AG04449 (cell line): ENCODE measurements at regions not wholly inside any gene's neighbourhood (a gene's known extent, or its start where the extent isn't known, plus 50 kb on each side); places are given as distances from the start of the nearest gene placed in this dataset.

Source experiments
- CTCF ChIA-PET: fragments of 350-600 bp; formaldehyde crosslinking; extraction: SDS; loops from one replicate; lab custom pipeline; 2021; ENCODE audit warnings: antibody characterized with exemption; lab: Yijun Ruan, JAX
- POLR2A ChIA-PET: fragments of 400-600, 350-600 bp; formaldehyde crosslinking; extraction: SDS; loops from one replicate; lab custom pipeline; 2020; ENCODE audit warnings: antibody characterized with exemption, inconsistent platforms; lab: Yijun Ruan, JAX
- DNase-seq: peaks from one replicate; pipeline ENCODE4 v3.0.0-alpha.2; 2010; ENCODE audit warnings: low read depth, low spot score
- H3K4me3 ChIP-seq: 2 replicates; pipeline ENCODE4 v1.5.1; 2011; ENCODE audit warnings: low read depth, mild to moderate bottlenecking, control low read depth, low read length
- TF ChIP-seq, protein P1 (sequence below): IDR thresholded peaks from one replicate; pipeline ENCODE4 v1.5.1; 2011; ENCODE audit warnings: mild to moderate bottlenecking, moderate library complexity, low read length, control low read depth, inconsistent platforms; ENCODE audit not compliant: insufficient read depth; ENCODE audit errors: missing control alignments

DNA sequence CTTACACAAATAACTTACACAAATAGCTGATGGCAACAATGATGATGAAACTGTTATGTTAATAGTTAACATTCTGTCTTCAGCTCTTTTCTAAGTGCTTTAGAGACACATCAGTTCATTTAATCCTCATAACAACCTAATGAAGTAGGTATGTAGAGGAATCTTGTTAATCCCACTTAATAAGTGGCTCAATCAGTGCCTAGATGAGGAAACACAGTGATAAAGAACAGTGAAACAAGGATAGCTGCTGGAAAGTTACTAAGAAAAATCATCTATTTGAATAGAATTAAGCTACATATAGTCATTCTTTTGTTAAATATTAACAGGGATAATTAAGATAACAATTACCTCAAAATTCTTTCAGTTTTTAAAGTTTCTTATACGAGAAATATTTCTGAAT is 487.6 kb downstream of the ARL4A start:
- DNase-seq: no peak
- ChIA-PET CTCF (no interaction called here), POLR2A (no interaction called here)
- H3K4me3 ChIP-seq: no peak overlapping the region
- TF ChIP-seq, protein P1, sequence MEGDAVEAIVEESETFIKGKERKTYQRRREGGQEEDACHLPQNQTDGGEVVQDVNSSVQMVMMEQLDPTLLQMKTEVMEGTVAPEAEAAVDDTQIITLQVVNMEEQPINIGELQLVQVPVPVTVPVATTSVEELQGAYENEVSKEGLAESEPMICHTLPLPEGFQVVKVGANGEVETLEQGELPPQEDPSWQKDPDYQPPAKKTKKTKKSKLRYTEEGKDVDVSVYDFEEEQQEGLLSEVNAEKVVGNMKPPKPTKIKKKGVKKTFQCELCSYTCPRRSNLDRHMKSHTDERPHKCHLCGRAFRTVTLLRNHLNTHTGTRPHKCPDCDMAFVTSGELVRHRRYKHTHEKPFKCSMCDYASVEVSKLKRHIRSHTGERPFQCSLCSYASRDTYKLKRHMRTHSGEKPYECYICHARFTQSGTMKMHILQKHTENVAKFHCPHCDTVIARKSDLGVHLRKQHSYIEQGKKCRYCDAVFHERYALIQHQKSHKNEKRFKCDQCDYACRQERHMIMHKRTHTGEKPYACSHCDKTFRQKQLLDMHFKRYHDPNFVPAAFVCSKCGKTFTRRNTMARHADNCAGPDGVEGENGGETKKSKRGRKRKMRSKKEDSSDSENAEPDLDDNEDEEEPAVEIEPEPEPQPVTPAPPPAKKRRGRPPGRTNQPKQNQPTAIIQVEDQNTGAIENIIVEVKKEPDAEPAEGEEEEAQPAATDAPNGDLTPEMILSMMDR: no peak

DNA sequence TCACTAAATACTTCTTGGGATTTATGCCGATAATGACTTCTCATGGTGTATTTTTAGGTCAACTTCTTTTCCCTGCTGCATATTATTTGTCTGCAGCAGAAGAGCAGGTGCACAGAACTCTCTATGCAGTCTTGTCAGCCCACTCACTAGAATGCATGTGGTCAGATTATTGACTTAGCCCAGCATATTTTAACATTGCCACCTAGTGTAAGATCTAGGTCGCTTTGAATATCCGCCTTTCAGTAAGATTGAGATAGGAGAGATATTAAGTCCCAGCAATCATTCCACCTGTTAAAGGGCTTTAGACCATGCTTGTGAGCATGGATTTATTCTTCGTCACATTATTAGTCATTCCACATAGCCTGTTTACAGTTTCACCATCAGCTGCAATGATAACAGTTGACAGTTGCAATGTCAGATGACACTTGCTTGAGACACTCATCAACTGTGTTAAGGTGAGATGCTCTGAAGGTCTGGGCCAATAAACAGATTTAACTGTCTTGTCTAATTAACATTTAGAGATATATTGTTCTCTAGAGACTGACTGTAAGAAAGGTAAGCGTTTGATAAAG is 491.7 kb downstream of the ARL4A start:
- TF ChIP-seq, protein P1: no peak
- ChIA-PET POLR2A (no interaction called here), CTCF (interaction anchor here (1.2 kb wide), 1 partner anchor 540 kb away, joined by 4 read pairs; no protein-coding TSS in a partner anchor)
- DNase-seq: no peak
- no peak overlapping the region for H3K4me3 ChIP-seq

DNA sequence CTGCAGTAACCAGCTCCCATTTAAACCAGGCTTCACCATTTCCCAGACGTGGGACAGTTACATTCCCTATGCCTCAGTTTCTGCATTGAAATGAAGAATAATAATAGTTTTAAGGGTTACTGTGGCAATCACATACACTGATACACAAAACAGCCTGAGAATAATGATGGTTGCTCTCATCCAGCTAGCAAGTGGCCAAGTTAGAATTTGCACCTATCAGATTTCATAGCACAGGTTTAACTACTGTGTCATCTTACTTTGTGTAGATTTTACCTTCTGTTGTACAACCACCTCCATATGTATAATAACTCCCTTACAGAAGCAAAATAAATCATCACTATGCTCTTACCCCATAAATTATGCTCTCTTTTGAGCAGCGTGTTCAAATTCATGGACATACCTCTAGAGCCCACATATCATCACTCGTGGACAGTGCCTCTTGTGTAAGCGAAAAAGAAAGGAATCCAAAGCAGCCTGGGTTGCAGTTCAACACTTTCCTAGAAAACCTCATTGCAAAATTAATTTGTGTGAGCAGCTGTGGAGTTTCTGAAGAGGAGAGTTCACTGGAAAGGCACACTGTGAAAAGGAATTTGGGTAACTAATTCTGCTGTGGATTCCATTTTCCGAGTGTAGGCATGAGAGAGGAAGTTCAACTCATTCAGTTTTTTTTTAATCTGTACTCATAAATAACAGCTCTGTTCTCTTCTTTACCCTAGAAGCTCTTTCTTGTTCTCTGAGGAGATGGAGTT is 492.5 kb downstream of the ARL4A start:
- H3K4me3 ChIP-seq: no peak overlapping the region
- POLR2A ChIA-PET: no interaction called here
- TF ChIP-seq, protein P1: no peak
- CTCF ChIA-PET: interaction anchor here (1.2 kb wide), 1 partner anchor 541 kb away, joined by 4 read pairs; no protein-coding TSS in a partner anchor
- DNase-seq: no peak

DNA sequence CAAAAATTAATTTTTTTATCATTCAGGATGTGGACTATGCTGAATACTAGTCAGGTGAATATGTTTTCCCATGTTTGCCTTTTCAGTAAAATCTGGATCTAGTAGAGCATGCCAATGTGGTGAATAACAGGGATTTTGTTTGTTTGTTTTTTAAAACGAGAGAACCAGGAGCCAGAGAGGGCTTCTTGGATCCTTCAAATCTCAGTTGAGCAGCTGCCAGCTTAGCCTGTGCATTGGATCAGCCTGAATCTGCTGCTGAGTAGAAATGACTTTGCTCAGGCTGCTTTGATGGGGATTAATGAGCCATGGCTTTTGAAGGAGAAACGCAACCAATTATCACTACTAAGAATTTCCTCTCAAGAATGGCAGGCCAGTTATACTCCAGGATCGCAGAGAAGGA is 493.8 kb downstream of the ARL4A start:
- H3K4me3 ChIP-seq: no peak overlapping the region
- TF ChIP-seq, protein P1: no peak
- ChIA-PET CTCF (no interaction called here), POLR2A (no interaction called here)
- no peak for DNase-seq

DNA sequence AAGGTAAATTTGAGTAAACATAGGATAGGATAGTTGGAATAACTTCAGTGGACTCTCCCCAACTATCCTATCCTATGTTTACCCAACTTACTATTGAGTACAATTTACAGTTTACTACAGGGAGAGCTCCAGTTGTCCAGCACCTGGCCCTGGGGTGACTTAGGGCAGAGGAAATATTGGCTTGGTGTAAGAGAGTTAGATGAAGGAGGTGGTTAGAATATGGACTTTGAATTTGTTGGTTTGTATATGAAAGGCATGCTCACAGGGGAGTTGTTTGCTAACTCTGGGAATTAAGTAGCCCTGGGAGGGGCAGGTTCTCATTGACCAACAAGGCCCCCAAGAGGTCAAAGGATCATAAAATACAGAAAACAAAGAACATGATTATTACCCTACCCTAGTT is 497.7 kb downstream of the ARL4A start:
- H3K4me3 ChIP-seq: no peak overlapping the region
- ChIA-PET POLR2A (no interaction called here), CTCF (no interaction called here)
- TF ChIP-seq, protein P1: no peak
- no peak for DNase-seq

DNA sequence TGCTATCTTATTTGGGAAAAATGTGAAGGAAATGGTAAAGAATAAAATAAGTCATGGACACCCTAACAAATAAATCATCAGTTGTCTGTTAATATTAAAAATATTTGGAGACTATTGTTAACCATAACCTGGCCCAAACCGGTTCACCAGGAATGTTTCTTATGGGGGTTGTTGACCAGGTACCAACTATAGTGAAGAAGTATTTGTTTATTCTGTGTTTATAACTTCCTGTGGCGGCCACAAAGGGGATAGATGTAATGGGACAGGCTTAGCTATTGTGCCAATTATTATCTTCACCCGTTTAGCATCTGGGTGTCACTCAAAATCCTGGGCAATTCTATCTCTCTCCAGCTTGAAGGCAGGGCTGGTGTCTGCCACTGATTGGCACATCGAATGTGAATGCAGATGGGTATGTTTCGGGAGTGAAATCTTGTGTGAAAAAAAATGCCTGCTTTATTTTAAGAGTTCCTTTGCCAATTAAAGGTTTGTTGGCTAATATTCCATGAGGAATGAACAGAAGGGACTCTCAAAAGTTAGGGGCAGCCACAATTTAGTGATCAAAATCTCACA is 500.9 kb downstream of the ARL4A start:
- ChIA-PET CTCF (no interaction called here), POLR2A (no interaction called here)
- TF ChIP-seq, protein P1: no peak
- no peak for DNase-seq
- H3K4me3 ChIP-seq: no peak overlapping the region
